ENCODE measurements at regions not wholly inside any gene's neighbourhood (a gene's known extent, or its start where the extent isn't known, plus 50 kb on each side); places are given as distances from the start of the nearest gene placed in this dataset.

DNA sequence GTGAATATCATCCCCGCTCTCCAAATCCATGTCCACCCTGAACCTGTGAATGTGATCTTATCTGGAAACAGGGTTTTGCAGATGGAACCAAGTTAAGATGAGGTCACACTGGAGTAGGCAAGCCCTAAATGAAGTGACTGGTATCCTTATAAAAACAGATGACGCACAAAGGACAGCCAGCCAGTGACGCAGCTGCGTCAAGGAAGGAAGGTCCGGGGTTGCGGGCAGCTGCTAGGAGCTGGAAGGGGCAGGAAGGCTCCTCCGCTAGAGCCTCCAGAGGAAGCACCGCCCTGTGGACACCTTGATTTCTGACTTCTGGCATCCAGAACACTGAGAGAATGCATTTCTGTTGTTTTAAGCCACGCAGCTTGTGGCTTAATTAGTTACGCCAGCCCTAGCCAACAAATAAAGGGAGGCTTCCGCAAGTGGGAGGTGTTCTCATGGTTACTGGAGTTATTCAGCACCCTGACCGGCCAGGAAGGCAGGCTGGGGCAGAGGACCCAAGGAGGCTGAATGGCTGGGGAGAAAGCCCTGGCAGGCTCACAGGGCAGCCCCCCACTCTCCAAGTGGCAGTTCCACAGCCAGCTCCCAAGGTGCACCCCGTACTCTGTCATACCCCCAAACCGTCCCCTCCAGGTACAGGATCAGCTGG lies 127.6 kb upstream of the NCOR2 start:
- Histone ChIP-seq H3K4me3 (no peak overlapping the region), H3K9me3 (replicated peaks) (peaks cover 21% of the 10 kb centered on the region), H3K4me1 (peaks cover 46% of the 10 kb centered on the region), H3K27me3 (ENCODE audit: low read depth) (no peaks in the 10 kb centered on the region), H3K36me3 (no peaks in the 10 kb centered on the region), H3K27ac (replicated peaks) (peak overlapping the region; percentile 84)
- intact Hi-C loops (cut with micrococcal nuclease): no loop called here
- peak; percentile 69 for DNase-seq
- TF ChIP-seq, protein P1, sequence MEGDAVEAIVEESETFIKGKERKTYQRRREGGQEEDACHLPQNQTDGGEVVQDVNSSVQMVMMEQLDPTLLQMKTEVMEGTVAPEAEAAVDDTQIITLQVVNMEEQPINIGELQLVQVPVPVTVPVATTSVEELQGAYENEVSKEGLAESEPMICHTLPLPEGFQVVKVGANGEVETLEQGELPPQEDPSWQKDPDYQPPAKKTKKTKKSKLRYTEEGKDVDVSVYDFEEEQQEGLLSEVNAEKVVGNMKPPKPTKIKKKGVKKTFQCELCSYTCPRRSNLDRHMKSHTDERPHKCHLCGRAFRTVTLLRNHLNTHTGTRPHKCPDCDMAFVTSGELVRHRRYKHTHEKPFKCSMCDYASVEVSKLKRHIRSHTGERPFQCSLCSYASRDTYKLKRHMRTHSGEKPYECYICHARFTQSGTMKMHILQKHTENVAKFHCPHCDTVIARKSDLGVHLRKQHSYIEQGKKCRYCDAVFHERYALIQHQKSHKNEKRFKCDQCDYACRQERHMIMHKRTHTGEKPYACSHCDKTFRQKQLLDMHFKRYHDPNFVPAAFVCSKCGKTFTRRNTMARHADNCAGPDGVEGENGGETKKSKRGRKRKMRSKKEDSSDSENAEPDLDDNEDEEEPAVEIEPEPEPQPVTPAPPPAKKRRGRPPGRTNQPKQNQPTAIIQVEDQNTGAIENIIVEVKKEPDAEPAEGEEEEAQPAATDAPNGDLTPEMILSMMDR (IDR thresholded peaks at IDR 0.05; ENCODE audit: borderline replicate concordance): peak; percentile 26

DNA sequence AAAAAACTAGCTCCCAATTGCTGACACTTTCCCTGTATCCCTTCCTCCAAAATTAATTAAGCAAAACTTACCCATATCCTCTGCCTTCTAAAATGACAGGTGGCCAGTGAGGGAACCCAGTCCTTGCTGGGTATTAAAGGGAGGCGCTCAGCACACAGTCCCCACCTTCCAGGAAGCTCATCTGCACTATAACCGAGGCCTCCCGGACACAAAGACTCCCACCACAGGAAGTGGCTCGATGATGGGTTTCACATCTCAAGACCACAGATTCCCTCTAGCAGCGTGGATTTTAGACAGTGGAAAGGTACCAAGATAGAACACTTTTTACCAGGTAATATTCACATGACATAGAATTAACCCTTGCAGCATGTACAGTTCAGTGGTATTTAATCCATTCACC lies 126.8 kb upstream of the NCOR2 start:
- no peak for DNase-seq
- intact Hi-C loops (cut with micrococcal nuclease): no loop called here
- Histone ChIP-seq H3K9me3 (replicated peaks) (peaks cover 21% of the 10 kb centered on the region), H3K36me3 (no peaks in the 10 kb centered on the region), H3K27ac (replicated peaks) (peak overlapping the region; percentile 84), H3K4me3 (no peak overlapping the region), H3K4me1 (peaks cover 39% of the 10 kb centered on the region), H3K27me3 (ENCODE audit: low read depth) (no peaks in the 10 kb centered on the region)
- TF ChIP-seq, protein P1 (IDR thresholded peaks at IDR 0.05; ENCODE audit: borderline replicate concordance): no peak

DNA sequence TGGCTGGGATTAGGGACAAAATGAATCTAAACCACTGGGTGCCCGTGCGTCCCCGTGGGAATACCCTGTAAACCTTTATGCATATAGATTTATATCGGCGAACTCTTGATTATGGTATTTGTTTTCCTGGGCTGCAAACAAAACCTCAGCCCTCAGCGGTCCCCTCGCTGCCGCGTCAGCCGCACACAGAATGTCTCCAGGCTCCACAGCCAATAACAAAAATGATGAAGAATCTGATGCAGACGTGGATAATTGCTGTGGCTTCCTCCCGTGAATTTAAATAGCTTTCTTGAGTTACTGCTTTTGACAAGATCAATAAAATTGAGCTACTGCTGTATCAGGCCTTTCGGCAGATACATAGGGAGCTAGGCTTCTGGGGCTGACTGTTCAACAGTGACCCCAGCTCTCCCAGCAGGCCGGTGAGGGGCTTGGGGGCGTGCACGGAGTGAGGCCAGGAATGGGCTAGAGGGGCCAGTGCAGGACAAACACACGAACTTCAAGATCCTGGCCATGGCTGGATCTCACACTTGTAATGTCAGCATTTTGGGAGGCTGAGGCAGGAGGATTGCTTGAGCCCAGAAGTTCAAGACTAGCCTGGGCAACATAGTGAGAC lies 125.8 kb upstream of the NCOR2 start:
- H3K27ac ChIP-seq (replicated peaks): no peak overlapping the region
- intact Hi-C loops (cut with micrococcal nuclease): no loop called here
- no peak for DNase-seq

DNA sequence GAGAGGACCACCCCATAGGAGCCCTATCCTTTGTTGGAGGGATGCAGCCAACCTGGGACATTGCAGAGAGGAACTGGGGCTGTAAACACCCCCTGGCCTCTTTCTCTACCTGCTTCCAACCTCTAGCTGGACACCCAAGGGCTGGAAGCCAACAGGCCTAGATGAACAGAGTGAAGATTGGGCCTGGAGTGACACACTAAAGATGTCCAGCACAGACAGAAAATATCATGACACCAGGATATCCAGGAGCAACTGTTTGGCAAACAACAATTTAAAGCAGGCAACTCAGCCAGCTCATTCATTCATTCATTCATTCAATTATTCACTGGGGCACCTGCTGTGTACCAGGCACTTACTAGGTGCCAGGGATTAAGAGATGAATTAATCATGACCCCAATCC lies 125.0 kb upstream of the NCOR2 start:
- no peak overlapping the region for H3K27ac ChIP-seq (replicated peaks)
- DNase-seq: no peak
- peaks cover 21% of the 10 kb centered on the region for H3K9me3 ChIP-seq (replicated peaks)
- no peaks in the 10 kb centered on the region for H3K27me3 ChIP-seq (ENCODE audit: low read depth)
- H3K4me3 ChIP-seq: no peak overlapping the region
- H3K36me3 ChIP-seq: no peaks in the 10 kb centered on the region
- TF ChIP-seq, protein P1 (IDR thresholded peaks at IDR 0.05; ENCODE audit: borderline replicate concordance): no peak
- intact Hi-C loops (cut with micrococcal nuclease): no loop called here
- peaks cover 50% of the 10 kb centered on the region for H3K4me1 ChIP-seq

More for the DNA sequence above, 125.8 kb upstream of the NCOR2 start:
- peaks cover 21% of the 10 kb centered on the region for H3K9me3 ChIP-seq (replicated peaks)
- H3K4me1 ChIP-seq: peaks cover 48% of the 10 kb centered on the region
- TF ChIP-seq, protein P1 (IDR thresholded peaks at IDR 0.05; ENCODE audit: borderline replicate concordance): no peak
- no peak overlapping the region for H3K4me3 ChIP-seq
- no peaks in the 10 kb centered on the region for H3K36me3 ChIP-seq
- H3K27me3 ChIP-seq (ENCODE audit: low read depth): no peaks in the 10 kb centered on the region

DNA sequence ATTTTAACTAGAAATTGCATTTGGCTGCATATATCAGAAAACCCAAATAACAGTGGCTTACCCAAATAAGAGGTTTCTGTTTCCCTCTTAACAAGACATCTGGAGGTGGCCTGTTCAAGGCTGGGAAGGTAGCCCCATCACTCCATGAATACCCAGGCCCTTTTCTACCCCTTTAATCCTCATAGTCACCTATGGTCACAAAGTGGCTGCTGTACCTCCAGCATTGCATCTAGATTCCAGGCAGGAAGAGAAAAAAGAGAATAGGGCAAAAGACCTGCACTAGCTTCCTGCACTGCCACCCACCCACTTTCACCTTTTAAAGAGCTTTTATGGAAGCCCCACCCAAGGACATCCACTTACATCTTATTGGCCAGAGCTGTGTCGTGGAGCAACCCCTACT lies 124.0 kb upstream of the NCOR2 start:
- intact Hi-C loops (cut with micrococcal nuclease): no loop called here
- Histone ChIP-seq H3K36me3 (no peaks in the 10 kb centered on the region), H3K4me1 (peaks cover 50% of the 10 kb centered on the region), H3K27me3 (ENCODE audit: low read depth) (no peaks in the 10 kb centered on the region), H3K4me3 (no peak overlapping the region), H3K9me3 (replicated peaks) (peaks cover 24% of the 10 kb centered on the region), H3K27ac (replicated peaks) (no peak overlapping the region)
- DNase-seq: no peak
- TF ChIP-seq, protein P1 (IDR thresholded peaks at IDR 0.05; ENCODE audit: borderline replicate concordance): no peak
